ENCODE measurements at regions not wholly inside any gene's neighbourhood (a gene's known extent, or its start where the extent isn't known, plus 50 kb on each side); places are given as distances from the start of the nearest gene placed in this dataset.
"Not testable (repeated sequence)": the region's sequence is repeated elsewhere in the genome, so short reads cannot be mapped to it uniquely, and the experiment has no call there.

GRCh38 chr16:73949574-73950320 lies 346.9 kb upstream of the PSMD7 start:
- DNase-seq = peak in 1 of 3 experiments; percentile 2

- no peak for DNase-seq
Measured at GRCh38 chr16:73945631-73946030, 351.0 kb upstream of the PSMD7 start.

- not testable (repeated sequence) for DNase-seq
Measured at GRCh38 chr16:73943184-73943583, 353.4 kb upstream of the PSMD7 start.

GRCh38 chr16:73940786-73941185 lies 355.8 kb upstream of the PSMD7 start:
- not testable (repeated sequence) for DNase-seq

- no peak for DNase-seq
Measured at GRCh38 chr16:73923951-73924350, 372.7 kb upstream of the PSMD7 start.

- no peak for DNase-seq
Measured at GRCh38 chr16:73921295-73921694, 375.3 kb upstream of the PSMD7 start.

GRCh38 chr16:73916829-73917594 lies 379.6 kb upstream of the PSMD7 start:
- no peak for DNase-seq

GRCh38 chr16:73915935-73916334 lies 380.7 kb upstream of the PSMD7 start:
- no peak for DNase-seq

- no peak for DNase-seq
Measured at GRCh38 chr16:73915140-73915539, 381.5 kb upstream of the PSMD7 start.

GRCh38 chr16:73912850-73913249 lies 383.8 kb upstream of the PSMD7 start:
- DNase-seq = no peak

- DNase-seq = no peak
Measured at GRCh38 chr16:73912281-73912680, 384.3 kb upstream of the PSMD7 start.

GRCh38 chr16:73909529-73910035 lies 387.0 kb upstream of the PSMD7 start:
- no peak for DNase-seq

- DNase-seq = peak in 2 of 3 experiments; percentile 24 to 63
Measured at GRCh38 chr16:73891129-73891542, 405.5 kb upstream of the PSMD7 start.

GRCh38 chr16:73890186-73891128 lies 406.2 kb upstream of the PSMD7 start:
- DNase-seq = peak in 2 of 3 experiments; percentile 24 to 69

GRCh38 chr16:73888840-73889490 lies 407.6 kb upstream of the PSMD7 start:
- no peak for DNase-seq

- DNase-seq = no peak
Measured at GRCh38 chr16:73887911-73888310, 408.7 kb upstream of the PSMD7 start.

GRCh38 chr16:73886426-73886825 lies 410.2 kb upstream of the PSMD7 start:
- no peak for DNase-seq

GRCh38 chr16:73885319-73885718 lies 411.3 kb upstream of the PSMD7 start:
- no peak for DNase-seq

GRCh38 chr16:73883841-73884240 lies 412.8 kb upstream of the PSMD7 start:
- DNase-seq = no peak

- no peak for DNase-seq
Measured at GRCh38 chr16:73883126-73883525, 413.5 kb upstream of the PSMD7 start.

GRCh38 chr16:73882651-73883050 lies 414.0 kb upstream of the PSMD7 start:
- no peak for DNase-seq

- DNase-seq = no peak
Measured at GRCh38 chr16:73882033-73882432, 414.6 kb upstream of the PSMD7 start.

Measured in NCI-H1417 (cell line).